GM10266 (cell line): ENCODE measurements at regions not wholly inside any gene's neighbourhood (a gene's known extent, or its start where the extent isn't known, plus 50 kb on each side); places are given as distances from the start of the nearest gene placed in this dataset.

Experiments
- DNase-seq: peaks from one replicate; pipeline ENCODE4 v3.0.0; 2012; ENCODE audit errors: extremely low spot score
- TF ChIP-seq, protein P1 (sequence below): IDR thresholded peaks from 2 replicates; pipeline ENCODE4 v1.5.1; 2012; ENCODE audit warnings: mild to moderate bottlenecking, low read depth; ENCODE audit not compliant: control insufficient read depth, insufficient read depth; ENCODE audit errors: missing control alignments

DNA sequence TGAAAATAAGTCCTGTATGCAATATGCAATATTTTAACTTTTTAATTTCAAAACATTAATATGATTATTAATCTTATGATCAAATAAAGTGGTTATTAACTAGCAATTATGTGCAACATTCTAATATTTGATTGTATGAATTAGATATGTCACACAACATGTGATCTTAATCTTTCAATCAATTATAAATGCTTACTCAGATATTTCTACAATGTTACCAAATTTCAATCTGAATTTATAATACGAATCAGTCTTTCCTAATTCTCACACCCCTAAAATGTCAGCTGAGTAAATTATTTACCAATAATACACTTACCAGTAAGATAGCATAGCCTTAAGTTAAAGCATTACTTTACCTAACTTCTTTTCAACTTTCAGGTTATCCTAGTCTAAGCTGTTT is 186.3 kb downstream of the CALCRL start:
- TF ChIP-seq, protein P1, sequence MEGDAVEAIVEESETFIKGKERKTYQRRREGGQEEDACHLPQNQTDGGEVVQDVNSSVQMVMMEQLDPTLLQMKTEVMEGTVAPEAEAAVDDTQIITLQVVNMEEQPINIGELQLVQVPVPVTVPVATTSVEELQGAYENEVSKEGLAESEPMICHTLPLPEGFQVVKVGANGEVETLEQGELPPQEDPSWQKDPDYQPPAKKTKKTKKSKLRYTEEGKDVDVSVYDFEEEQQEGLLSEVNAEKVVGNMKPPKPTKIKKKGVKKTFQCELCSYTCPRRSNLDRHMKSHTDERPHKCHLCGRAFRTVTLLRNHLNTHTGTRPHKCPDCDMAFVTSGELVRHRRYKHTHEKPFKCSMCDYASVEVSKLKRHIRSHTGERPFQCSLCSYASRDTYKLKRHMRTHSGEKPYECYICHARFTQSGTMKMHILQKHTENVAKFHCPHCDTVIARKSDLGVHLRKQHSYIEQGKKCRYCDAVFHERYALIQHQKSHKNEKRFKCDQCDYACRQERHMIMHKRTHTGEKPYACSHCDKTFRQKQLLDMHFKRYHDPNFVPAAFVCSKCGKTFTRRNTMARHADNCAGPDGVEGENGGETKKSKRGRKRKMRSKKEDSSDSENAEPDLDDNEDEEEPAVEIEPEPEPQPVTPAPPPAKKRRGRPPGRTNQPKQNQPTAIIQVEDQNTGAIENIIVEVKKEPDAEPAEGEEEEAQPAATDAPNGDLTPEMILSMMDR = no peak

DNA sequence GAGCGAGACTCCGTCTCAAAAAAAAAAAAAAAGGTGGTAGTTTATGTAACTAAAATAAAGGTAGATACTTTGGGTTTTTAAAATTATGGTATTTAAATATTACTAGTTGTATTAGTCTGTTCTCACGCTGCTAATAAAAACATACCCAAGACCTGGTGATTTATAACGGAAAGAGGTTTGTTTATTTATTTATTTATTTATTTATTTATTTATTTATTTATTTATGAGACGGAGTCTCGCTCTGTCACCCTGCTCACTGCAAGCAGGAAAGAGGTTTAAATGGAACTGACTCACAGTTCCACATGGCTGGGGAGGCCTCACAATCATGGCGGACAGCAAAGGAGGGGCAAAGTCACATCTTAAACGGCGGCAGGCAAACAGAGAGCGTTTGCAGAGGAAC is 196.0 kb downstream of the CALCRL start:
- TF ChIP-seq, protein P1 = no peak
- DNase-seq = no peak

More for the DNA sequence above, 186.3 kb downstream of the CALCRL start:
- no peak for DNase-seq

DNA sequence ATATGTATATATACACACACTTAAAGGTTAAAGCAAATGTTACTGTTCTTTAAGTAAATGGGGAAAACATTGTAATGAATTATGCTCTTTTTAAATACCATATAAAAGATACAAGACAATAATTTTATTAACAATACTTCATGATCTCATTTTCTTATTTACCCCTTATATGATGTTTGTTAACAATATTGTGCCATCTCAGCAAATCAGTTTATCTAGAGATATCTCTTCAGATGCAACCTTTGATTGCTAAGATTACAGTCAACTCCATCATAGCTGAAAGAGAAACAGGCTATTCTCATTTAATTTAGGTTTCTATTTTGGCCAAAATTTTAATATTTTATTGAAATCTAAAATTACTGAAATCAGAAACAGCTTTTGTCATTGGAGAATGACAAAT is 197.9 kb downstream of the CALCRL start:
- no peak for DNase-seq
- TF ChIP-seq, protein P1 = no peak

DNA sequence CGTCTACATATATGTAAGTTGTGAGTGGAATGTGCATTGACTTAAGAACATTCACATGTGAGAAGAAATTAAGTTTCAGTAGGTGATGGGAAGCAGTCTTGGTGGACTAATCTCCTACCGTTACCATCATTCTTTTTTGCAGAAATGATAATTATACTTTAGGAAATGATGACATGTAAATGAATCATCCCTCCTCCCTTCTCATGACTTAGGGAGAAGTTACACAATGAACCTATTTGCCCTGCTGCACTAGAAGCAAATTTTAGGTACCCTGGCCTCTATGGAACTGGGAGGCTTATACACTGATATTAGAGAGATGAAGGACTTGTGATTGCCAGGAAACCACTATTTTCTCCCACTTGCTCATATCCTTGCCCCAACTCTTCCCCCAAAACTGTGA is 214.2 kb downstream of the CALCRL start:
- TF ChIP-seq, protein P1 = no peak
- no peak for DNase-seq

DNA sequence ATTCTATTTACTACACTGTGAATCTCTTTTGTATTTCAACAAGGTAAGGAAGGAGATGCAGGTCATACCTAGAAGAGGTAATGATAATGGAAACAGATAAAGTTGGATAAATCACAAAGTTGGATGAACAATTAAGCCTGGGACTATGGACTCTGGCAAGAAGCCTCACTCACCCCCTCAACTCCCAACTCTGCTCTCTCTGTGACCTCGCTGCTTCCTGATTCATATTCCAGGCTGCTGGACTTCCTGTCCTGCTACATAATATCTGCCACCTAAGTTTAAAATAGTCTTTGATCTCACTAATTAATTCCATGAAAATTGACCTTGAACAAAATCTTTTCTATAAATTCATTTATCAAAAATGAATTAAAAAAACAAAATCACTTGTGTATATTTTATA is 215.3 kb downstream of the CALCRL start:
- no peak for DNase-seq
- TF ChIP-seq, protein P1 = no peak

DNA sequence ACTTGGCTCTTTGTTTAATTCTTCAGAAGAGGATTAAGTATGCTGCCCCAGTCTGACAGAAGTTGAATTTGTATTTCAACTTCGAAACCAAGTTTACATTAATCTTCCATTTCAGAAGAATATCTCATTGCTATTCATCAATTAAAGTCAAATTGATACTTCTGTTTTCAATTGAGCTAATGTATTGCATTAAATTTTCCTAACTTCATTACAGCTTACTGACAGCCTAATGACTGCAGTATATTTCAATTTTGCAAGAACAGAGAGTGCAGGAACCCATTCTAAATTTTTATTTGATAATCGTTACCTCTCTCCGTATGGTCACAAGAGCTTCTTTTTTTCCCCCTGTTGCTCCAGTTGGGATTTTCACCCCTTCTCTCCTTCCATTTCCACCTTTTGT is 218.0 kb downstream of the CALCRL start:
- no peak for DNase-seq

DNA sequence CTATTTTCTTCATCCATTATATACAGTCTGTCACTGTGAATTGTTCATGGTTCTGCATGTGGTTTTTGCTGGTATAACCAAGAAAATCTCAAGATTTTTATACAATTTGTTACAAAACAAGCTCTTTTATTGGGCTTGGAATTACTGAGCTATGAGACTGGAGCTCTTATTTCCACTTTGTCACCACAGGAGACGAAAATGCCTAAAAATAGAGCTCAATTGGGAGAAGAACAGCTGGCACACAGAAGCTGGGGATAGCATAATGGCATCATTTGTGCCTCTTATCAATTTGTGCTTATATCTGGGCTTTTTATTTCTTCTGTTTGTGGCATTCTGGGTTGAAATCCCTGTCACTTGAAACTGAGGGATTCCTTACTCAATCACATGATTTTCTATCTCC is 219.1 kb downstream of the CALCRL start:
- TF ChIP-seq, protein P1 = no peak
- no peak for DNase-seq

More for the DNA sequence above, 218.0 kb downstream of the CALCRL start:
- TF ChIP-seq, protein P1 = no peak
